ENCODE measurements at regions not wholly inside any gene's neighbourhood (a gene's known extent, or its start where the extent isn't known, plus 50 kb on each side); places are given as distances from the start of the nearest gene placed in this dataset.

DNA sequence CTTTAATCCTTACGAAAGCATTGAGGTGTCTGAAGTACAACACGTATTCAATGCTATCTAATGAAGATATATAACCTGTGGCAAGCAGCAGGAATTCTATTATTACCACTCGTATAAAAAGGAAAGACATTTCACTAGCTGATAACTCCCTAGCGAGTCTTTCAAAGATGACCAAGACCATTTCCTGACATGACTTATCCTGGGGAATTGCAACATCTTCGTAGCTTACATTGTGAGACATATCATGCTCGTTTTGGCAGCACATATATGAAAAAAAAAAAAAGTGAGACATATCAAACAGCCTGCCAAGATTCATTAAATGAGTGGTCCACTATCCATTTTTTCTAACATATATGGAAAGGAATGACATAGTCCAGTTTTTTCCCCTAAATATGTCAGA lies 337.0 kb downstream of the FSCB start:
- no peaks in the 10 kb centered on the region for H3K27me3 ChIP-seq (ENCODE audit: control insufficient read depth in 1 of 2, insufficient read depth in 2 of 2, low read length in 2 of 2)
- H3K79me2 ChIP-seq (ENCODE audit: insufficient read depth, low read length): no peaks in the 10 kb centered on the region
- no peak for ATAC-seq
- CTCF ChIA-PET (ENCODE audit: low intra/inter-chr PET ratio, low total read pairs): no interaction called here
- TF ChIP-seq, protein P1, sequence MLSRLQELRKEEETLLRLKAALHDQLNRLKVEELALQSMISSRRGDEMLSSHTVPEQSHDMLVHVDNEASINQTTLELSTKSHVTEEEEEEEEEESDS (CRISPR knock-in tag; IDR thresholded peaks at IDR 0.05; ENCODE audit: borderline replicate concordance): no peak
- TF ChIP-seq RFXAP (CRISPR knock-in tag; IDR thresholded peaks at IDR 0.05; ENCODE audit: borderline replicate concordance) (no peak), ZNF263 (CRISPR knock-in tag; IDR thresholded peaks at IDR 0.05) (no peak), GPN1 (CRISPR knock-in tag; IDR thresholded peaks at IDR 0.05; ENCODE audit: borderline replicate concordance) (no peak), HOXA7 (CRISPR knock-in tag; IDR thresholded peaks at IDR 0.05) (no peak), ZNF20 (CRISPR knock-in tag; IDR thresholded peaks at IDR 0.05) (no peak), HOXA5 (CRISPR knock-in tag; IDR thresholded peaks at IDR 0.05) (no peak), THAP11 (CRISPR knock-in tag; IDR thresholded peaks at IDR 0.05) (no peak), CBFB (CRISPR knock-in tag; IDR thresholded peaks at IDR 0.05) (no peak), NFE2L2 (IDR thresholded peaks at IDR 0.05; ENCODE audit: low read length) (no peak), ZNF644 (CRISPR knock-in tag; IDR thresholded peaks at IDR 0.05; ENCODE audit: low read depth) (no peak), IKZF1 (IDR thresholded peaks at IDR 0.05) (no peak), RORA (CRISPR knock-in tag; IDR thresholded peaks at IDR 0.05) (no peak), KDM5B (CRISPR knock-in tag; IDR thresholded peaks at IDR 0.05; ENCODE audit: borderline replicate concordance) (no peak)
- TF ChIP-seq, protein P2, sequence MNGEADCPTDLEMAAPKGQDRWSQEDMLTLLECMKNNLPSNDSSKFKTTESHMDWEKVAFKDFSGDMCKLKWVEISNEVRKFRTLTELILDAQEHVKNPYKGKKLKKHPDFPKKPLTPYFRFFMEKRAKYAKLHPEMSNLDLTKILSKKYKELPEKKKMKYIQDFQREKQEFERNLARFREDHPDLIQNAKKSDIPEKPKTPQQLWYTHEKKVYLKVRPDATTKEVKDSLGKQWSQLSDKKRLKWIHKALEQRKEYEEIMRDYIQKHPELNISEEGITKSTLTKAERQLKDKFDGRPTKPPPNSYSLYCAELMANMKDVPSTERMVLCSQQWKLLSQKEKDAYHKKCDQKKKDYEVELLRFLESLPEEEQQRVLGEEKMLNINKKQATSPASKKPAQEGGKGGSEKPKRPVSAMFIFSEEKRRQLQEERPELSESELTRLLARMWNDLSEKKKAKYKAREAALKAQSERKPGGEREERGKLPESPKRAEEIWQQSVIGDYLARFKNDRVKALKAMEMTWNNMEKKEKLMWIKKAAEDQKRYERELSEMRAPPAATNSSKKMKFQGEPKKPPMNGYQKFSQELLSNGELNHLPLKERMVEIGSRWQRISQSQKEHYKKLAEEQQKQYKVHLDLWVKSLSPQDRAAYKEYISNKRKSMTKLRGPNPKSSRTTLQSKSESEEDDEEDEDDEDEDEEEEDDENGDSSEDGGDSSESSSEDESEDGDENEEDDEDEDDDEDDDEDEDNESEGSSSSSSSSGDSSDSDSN (CRISPR knock-in tag; IDR thresholded peaks at IDR 0.05): no peak
- TF ChIP-seq, protein P3, sequence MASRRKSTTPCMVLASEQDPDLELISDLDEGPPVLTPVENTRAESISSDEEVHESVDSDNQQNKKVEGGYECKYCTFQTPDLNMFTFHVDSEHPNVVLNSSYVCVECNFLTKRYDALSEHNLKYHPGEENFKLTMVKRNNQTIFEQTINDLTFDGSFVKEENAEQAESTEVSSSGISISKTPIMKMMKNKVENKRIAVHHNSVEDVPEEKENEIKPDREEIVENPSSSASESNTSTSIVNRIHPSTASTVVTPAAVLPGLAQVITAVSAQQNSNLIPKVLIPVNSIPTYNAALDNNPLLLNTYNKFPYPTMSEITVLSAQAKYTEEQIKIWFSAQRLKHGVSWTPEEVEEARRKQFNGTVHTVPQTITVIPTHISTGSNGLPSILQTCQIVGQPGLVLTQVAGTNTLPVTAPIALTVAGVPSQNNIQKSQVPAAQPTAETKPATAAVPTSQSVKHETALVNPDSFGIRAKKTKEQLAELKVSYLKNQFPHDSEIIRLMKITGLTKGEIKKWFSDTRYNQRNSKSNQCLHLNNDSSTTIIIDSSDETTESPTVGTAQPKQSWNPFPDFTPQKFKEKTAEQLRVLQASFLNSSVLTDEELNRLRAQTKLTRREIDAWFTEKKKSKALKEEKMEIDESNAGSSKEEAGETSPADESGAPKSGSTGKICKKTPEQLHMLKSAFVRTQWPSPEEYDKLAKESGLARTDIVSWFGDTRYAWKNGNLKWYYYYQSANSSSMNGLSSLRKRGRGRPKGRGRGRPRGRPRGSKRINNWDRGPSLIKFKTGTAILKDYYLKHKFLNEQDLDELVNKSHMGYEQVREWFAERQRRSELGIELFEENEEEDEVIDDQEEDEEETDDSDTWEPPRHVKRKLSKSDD (CRISPR knock-in tag; IDR thresholded peaks at IDR 0.05; ENCODE audit: low read depth): no peak
- TF ChIP-seq, protein P4, sequence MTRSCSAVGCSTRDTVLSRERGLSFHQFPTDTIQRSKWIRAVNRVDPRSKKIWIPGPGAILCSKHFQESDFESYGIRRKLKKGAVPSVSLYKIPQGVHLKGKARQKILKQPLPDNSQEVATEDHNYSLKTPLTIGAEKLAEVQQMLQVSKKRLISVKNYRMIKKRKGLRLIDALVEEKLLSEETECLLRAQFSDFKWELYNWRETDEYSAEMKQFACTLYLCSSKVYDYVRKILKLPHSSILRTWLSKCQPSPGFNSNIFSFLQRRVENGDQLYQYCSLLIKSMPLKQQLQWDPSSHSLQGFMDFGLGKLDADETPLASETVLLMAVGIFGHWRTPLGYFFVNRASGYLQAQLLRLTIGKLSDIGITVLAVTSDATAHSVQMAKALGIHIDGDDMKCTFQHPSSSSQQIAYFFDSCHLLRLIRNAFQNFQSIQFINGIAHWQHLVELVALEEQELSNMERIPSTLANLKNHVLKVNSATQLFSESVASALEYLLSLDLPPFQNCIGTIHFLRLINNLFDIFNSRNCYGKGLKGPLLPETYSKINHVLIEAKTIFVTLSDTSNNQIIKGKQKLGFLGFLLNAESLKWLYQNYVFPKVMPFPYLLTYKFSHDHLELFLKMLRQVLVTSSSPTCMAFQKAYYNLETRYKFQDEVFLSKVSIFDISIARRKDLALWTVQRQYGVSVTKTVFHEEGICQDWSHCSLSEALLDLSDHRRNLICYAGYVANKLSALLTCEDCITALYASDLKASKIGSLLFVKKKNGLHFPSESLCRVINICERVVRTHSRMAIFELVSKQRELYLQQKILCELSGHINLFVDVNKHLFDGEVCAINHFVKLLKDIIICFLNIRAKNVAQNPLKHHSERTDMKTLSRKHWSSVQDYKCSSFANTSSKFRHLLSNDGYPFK (CRISPR knock-in tag; IDR thresholded peaks at IDR 0.05; ENCODE audit: borderline replicate concordance): no peak
- TF ChIP-seq, protein P5, sequence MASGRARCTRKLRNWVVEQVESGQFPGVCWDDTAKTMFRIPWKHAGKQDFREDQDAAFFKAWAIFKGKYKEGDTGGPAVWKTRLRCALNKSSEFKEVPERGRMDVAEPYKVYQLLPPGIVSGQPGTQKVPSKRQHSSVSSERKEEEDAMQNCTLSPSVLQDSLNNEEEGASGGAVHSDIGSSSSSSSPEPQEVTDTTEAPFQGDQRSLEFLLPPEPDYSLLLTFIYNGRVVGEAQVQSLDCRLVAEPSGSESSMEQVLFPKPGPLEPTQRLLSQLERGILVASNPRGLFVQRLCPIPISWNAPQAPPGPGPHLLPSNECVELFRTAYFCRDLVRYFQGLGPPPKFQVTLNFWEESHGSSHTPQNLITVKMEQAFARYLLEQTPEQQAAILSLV (CRISPR knock-in tag; IDR thresholded peaks at IDR 0.05; ENCODE audit: borderline replicate concordance): no peak
- no TSS peak for BruUV-seq (replicated peaks)
- POLR2A ChIA-PET: no interaction called here
- no peaks in the 10 kb centered on the region for H3K36me3 ChIP-seq (replicated peaks in 1 of 2; ENCODE audit: control insufficient read depth in 1 of 2, insufficient read depth in 2 of 2, low read length in 2 of 2)
- no peak for FAIRE-seq
- H3K4me1 ChIP-seq (ENCODE audit: insufficient read depth, low read length): no peaks in the 10 kb centered on the region
- H3K4me3 ChIP-seq (replicated peaks in 1 of 3; ENCODE audit: insufficient read depth in 1 of 3, low read depth in 2 of 3, low read length in 3 of 3): no peak overlapping the region
- no peak overlapping the region for H3K4me2 ChIP-seq (ENCODE audit: low read depth, low read length)
- H3K9me3 ChIP-seq (ENCODE audit: low read length): no peaks in the 10 kb centered on the region
- WGBS (ENCODE audit: low lambda C conversion rate): 4% methylated on average over 6 of the region's 6 CpGs
- DNase-seq (ENCODE audit: low spot score): no peak
- intact Hi-C loops (cut with micrococcal nuclease; ENCODE audit: unreplicated experiment) (no loop called here), in situ Hi-C loops (cut with HindIII; ENCODE audit: extremely low pct_ligation_motif_present, low pct_unique_long_range_greater_than_20kb) (no loop called here)
- no peak overlapping the region for H2AFZ ChIP-seq (ENCODE audit: low read length)
- no peaks in the 10 kb centered on the region for H4K20me1 ChIP-seq (ENCODE audit: insufficient read depth, low read length)
- H3K9ac ChIP-seq (ENCODE audit: insufficient read depth, low read depth, low read length): no peak overlapping the region
- H3K27ac ChIP-seq (ENCODE audit: extremely low read length, insufficient read depth, low read length): no peak overlapping the region
